HK-2 (cell line): ENCODE measurements at regions not wholly inside any gene's neighbourhood (a gene's known extent, or its start where the extent isn't known, plus 50 kb on each side); places are given as distances from the start of the nearest gene placed in this dataset.

Source experiments
- DNase-seq: peaks from one replicate; pipeline ENCODE4 v3.0.0-alpha.2; 2018; ENCODE audit not compliant: unreplicated experiment

DNA sequence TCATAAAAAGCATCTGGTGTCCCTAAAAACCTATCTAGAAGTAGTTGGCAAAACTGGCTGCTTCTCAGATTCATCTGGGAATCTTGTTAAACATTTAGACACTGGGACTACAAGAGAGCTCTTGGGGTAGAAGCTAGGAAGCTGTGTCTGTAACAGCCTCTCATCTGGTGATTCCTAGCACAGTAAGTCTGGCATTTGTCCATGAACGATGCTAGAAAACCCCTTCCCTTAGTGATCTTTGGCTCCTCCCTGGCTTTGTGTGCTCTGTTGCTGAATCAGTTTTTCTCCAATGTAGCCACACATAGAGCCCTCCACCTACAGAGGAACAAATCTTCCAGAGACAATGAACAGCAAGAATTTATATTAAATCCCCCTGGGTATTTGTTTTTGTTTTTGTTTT lies 951.7 kb upstream of the LCORL start:
- DNase-seq = no peak

DNA sequence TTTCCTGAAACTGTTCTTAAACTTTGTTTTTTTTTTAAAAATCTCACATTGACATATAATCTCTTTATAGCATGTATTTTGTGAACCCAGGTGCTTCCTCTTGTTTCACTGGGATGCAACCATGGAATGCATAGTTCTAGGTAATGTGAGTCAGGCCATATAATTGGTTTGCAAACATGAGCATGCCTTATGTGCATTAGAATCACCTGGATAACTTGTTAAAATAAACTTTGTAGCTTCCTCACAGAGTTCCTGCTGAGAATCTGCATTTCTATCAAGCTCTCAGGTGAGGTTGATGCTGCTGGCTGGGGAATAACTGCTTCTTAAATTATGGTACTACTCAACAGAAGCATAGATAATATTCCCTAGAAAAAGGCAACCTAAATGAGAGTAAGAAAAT lies 940.3 kb upstream of the LCORL start:
- no peak for DNase-seq

DNA sequence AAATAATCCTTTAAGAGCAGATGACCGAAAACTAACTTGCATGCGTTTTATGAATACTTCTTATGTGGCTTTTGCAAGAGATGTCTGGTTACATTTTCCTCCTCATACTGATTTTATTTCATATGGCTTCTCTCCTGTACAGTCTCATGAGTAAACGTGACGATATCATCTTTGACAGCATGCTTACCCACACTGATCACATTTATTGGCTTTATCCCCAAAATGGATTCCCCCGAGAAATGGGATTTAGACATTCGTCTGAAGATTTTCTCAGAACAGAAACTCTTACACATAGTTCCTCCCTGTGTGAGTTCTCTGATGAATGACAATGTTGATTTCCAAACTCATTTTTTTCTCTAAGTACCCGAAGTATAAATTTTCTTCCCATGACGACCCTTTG lies 939.7 kb upstream of the LCORL start:
- DNase-seq = no peak

DNA sequence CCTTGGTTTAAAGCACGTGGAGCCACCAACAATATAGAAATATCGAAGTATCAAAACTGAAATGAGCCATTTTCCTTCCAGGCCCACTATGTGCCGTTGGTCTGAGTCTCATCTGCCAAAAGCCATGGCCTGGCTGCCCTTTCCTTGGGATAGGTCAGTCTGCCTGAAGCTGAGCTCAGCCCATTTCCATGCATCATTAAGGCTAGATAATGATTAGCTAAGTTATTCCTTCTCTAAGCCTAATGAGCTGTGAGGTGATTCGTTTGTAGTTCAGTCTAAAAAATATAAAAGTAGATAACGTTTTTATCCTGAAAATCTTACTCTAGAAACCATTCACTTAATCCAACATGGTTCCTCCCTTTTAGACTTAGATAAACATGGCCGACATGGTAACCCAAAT lies 936.2 kb upstream of the LCORL start:
- no peak for DNase-seq

DNA sequence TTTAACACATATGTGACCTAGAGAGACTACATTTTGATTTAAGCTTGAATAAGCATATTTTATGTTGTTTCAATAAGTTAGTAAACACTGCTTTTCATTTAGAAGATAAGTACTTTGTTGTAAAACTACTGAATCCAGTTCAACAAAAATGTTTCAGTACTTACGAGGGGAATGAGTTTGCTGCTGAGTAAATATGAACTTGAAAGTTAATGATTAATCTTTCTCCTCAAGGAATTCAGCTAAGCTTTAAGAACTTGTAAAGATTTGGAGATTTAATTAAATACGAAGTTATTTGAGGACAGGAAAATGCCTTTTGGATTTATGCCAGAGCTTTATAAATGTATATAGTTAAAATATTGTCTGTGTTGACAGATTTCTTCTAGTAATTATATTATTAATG lies 933.0 kb upstream of the LCORL start:
- DNase-seq = no peak

DNA sequence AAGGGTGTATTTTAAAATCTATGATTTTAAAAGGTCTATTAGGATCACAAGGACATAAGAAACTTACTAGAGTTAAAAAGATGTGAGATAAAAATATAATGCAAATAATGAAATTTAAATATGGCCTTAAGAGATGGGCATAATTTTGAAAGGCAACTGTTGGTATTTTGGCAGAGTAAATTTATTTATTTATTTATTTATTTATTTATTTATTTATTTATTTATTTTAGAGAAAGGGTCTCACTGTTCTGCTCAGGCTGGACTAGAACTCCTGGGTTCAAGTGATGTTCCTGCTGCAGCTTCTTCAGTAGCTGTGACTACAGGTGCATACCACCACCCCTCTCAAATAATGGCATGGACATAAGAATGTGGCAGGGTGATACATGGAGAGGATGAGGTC lies 932.1 kb upstream of the LCORL start:
- DNase-seq = no peak

DNA sequence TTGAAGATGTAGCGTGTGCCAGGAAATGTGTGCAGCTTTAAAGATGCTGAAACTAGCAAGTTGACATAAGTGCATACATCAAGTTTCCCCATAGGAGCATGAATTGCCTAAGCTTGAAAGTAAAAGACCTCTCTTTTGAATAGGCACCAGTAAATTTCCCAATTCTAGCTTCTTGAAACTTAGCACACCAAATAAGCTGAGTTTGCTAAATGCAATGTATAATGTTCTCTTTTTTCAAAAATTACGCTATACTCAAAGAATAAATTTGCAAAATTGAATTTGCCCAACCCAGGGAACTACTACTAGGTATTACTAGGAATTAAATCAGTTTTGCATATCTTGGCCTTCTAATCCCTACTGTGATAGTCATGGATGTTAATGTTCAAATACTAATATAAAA lies 923.9 kb upstream of the LCORL start:
- DNase-seq = no peak

DNA sequence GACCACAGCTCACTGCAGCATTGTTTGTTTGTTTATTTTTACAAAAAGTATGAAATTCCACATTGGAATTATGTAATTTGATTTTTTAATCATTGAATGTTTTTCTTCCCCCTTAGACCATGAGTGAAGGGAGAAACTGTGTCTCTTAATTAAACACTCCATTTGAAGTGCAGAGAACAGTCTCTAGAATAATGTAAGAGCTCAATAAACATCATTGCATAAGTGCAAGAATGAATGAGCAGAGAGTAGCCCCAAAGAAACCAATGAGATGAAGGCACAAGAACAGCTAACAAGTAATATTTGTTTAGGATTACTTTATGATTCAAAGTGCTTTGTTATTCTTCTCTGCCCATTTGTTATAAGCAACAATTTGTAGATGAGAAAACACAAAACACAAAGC lies 921.3 kb upstream of the LCORL start:
- no peak for DNase-seq

DNA sequence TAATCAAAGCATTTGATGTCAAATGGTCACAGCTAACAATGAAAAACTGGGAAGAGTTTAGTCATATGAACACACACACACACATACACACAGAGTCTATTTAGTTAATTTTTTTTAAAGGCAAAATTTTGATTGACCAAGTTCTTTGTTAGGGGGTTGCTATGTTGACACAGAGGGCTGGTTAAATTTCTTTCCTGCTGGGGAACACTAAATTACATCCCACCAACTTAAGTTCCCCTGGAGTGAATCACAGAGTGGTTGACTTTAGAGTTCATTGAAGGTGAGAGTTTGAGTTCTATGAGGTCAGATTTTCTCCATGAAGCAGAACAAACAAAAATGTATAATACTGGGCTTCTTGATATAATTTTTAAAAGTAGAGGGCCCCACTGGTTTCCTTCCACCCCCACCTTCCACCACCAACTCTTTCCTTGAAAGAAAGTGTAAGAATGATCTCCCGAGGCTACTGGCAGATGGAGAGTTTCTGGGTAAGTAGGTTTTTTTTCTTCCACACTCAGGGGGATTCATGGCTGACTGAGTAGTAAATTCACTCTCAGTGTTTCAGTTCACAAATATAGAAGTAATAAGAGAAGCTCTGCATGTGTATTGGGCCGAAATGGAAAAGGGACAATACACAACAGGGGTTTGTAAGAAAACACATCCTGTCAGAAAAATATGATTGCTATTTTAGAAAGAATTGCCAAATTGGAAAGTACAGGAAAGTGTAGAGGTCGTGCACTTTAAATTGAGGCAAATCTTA lies 917.0 kb upstream of the LCORL start:
- DNase-seq = no peak

DNA sequence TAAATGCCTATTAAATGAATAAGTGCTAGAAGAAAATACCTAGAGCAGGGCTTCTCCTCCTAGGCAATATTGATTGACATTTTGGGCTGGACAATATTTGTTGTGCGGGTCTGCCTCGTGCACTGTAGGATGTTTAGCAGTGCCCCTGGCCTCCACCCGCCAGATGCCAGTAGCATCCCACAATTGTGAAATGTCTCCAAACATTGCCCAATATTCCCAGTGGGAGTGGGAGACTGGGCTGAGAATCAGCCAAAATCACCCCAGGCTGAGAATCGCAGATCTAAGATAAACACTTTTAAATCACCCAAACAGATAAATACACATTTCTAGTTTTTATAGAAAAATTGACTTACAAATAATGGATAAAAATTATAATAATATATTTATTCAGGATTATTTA lies 916.2 kb upstream of the LCORL start:
- no peak for DNase-seq

DNA sequence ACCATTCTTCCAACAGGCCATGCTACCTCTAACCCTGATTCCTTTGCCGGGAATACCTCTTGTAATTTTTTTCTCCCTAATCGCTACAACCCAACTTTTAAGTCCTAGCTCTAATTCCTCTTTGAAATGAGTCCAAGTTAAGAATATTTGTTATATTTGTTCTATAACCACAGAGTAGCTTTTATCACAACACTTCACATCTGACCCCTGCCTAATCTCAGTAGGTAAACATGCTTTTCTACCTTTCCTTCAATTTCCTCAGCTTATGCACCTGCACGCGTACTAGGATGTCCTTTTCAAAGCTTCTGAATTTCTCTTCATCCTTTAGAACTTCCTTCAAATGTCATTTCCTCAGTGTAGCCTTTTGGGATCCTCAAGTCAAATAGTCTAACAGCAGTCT lies 915.5 kb upstream of the LCORL start:
- DNase-seq = no peak

DNA sequence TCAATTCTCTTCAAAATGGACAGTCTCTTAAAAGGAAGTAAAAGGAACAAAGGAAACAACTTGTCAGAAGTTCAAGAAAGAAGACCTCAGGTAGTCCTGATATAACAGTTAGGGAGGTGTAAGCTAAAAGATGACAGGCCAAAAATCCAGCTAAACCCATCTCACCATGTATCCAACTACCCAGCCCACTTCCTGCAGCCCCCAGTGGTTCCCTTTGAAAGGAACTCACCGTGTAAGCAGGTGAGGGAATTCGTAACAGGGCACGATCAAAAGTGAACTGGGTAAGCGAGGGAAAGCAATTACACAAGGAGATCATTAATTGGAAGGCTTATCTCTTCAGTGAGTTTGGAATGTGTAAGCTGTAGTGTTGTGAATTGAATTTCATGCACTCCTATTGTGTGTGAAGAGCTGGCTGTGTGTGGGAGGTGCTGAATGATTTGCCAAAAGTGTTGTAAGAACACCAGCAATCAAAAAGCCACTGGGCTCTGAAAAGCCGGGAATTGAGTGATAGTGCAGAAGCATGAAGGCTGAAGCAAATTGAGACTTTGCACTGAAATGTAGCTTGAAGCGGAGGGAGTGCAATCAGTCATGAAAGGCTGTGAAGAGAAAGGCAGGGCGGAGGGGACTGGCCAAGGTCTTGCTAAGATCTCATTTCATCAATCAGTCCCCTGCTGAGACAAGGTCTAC lies 914.2 kb upstream of the LCORL start:
- no peak for DNase-seq

DNA sequence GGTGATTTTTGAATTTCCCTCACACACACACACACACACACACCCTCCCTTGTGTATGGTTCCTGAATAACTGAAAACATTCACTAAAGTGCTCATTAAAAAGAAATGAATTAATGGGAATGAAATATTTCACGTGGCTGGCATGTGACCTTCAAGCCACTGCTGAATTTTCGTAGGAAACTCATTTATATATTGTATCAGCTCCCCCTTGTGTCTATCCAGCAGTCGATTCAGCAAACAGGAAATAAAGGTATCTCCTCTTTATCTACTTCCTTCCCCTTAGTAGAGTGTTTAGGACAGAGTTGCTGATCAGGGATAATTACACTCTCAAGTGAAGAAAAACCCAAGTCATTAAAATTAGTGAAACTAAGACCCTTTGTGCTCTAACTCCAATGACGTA lies 912.6 kb upstream of the LCORL start:
- DNase-seq = no peak

DNA sequence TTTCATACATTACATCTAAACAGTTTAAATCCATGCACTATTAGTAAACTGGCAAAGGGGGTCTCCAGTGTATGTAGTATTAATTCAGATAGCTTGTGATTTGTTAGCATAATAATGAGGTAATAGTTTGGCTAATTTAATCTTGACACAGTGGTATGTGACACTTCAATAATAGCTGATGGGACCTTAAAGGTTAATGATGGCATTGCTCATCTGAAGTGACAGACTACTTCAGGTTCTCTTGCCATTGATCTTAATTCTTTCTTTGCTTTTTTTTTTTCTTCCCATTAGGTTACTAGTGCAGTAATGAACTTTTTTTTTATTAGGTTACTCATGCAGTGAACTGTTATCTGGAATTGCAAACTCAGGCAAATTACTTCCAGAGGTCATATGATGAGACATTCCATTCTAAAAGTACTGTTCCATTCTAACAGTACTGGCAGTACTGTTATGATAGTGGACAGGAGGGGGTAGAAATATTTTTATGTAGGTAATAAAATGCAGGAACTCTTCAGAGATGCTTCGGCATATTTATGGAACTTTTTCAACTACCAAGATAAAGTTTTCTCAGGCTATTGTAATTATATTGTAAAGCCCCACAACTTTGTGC lies 911.3 kb upstream of the LCORL start:
- no peak for DNase-seq

DNA sequence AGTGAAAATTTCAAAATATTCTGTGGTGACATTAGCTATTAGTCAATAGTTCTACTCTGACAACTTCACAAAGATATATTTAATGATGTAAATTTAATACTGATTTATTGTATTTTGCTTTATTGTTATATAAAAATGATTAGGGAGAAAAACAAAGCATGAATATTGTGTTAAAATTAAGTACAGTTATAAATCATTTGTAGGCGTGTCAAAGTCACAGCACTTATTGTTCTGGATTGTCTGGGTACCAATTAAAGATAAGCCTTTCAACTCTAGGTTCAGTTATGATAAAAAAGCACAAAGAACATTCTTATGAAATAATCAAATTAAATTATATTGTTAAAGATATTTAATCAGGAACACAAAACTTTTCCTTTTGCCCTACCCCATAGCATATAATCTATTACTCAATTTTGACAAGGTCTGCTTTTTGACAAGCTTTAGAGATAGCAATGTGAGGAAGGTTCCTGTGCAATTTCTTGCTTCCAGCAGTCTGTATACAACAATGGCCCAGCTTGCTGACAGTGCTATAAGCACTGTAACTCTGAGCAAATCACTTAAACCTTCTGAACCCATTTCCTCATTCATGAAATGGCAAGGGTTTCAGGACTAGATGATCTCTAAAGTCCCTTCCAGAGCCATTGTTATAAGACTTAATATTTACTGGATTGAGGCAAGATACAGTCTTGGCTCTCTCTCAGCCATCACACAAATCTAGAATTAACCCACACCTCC lies 910.3 kb upstream of the LCORL start:
- no peak for DNase-seq

DNA sequence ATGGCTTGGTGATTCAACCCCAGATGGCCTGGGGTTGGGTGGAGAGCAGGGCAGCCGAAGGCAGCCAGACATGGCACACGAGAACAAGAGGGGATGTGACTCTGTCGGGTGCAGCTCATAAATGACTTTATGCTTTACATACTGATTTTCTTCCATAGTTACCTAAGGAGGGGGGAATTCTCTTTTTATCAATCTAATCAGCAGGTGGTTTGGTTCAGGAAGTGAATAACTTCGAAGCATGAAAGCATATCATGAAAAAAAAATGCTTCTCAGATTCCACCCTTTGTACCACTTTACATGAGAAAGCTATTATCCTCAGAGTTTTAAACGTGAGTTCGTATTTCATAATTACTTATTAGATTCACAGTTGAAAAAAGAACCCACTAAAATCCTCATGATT lies 908.9 kb upstream of the LCORL start:
- DNase-seq = no peak

DNA sequence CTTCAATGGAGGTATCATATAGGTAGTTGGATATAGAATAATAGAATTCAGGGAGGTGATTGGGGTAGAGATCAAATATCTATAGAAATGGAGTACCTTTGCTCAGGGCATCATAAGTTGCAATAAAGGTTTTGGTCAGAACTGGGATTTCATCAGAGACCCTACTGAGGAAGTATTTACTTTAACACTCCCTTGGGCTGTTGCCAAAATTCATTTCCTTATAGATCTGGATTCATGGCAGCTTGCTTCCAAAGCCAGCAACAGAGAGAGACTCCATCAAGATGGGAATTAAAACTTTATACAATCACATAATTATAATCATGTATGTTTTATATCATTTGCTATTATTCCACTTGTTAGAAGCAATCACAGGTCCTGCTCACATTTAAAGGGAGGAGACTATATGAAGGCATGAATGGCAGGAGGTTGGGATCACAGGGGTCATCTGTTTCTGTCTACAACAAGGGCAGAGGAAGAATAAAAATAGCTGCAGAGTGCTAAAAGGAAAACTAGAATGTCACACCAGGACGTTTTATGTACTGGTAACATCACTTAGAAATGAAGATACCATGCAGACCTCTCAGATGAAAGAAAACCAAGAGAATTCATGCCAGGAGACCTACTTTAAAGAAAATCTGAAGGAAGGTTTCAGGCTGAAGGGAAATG lies 902.1 kb upstream of the LCORL start:
- no peak for DNase-seq

DNA sequence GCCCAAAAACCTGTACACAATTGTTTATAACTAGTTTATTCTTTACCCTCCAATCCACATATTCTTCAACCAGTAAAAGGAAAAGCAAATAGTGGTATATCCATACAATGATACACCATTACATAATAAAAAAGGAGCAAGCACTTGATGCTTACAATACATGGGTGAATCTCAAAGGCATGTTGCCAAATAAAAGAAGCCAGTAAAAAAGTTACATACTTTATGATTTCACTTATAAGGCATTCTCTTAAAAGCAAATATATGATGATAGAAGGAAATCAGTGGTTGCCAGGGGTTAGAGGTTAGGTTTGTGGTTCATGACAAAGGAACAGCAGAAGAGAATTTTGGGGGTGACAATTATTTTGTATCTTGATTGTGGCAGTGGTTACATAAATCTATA lies 896.1 kb upstream of the LCORL start:
- no peak for DNase-seq

DNA sequence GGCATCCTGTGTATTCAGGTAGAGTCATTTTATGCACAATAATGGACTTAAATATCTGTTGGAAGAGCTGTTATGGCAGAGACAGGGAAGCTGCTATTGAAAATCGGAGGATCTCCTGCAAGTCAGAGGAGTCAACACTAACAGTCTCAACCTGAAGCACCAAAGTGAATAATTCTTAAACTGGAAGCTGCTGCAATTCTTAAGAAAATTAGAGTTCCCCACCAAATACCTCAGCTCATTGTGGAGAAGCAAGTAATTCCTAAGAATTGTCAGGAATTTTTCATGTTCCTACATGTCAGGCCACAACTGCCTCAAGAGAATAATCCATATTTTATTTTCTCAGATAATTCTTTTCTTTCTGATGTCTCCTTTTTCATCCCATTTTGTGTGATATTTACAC lies 892.6 kb upstream of the LCORL start:
- DNase-seq = no peak

DNA sequence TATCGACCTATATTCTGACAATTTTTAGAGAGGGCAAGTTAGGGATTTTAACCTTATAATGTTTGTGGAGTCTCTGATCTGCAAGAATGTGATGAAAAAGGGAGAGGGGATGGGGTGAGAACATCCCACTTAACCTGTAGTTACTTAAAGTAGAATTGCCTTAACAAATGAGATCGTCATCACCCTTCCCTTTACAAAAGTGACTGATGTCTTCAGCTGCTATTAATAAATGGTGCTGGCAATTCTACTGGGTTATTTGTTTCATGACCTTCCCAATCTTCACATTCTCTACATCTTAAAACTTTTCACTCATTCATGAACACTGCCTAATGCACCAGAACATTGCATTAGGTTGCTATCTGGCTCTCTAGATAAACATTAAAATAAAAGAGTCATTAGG lies 873.4 kb upstream of the LCORL start:
- DNase-seq = no peak

DNA sequence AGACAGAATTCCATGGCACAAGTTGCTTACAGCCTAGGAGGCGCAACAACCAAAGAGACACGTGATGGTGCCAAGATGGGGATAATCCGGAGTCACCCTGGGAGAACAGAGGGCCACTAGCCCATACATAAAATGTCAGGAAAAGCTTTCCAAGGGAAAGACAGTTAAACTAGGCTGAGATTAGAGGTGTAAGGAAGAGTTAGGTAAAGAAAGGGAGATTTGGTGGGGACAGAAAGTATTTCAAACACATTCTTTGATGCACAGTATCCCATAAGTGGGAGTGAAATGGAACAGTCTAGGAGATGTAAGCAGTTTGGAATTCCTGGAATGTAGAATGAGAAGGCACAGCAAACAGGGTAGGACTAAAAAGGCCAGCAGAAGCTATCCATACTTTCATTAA lies 860.9 kb upstream of the LCORL start:
- DNase-seq = peak; percentile 24

DNA sequence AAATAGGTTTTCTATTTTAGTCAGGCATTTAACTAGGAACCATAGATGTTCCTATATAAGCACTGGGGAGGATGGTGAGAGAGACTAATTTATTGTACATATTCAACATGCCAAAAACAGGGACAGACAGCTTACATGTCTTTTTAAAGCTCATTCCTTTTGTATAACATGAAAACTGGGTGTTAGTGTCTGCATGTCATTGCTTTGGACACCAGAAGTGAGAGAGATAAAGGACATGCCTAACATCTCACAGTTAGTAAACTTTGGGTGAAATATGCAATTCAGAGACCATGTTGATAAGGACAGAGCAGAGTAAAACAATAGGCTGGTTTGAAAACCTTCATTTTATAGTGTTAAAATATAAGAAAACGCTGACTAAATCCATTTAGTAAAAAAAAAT lies 860.0 kb upstream of the LCORL start:
- no peak for DNase-seq
